HCT116 (cell line): ENCODE measurements at regions not wholly inside any gene's neighbourhood (a gene's known extent, or its start where the extent isn't known, plus 50 kb on each side); places are given as distances from the start of the nearest gene placed in this dataset.

Experiments
- EZH2phosphoT487 ChIP-seq: fragments of 200-600 bp; IDR thresholded peaks from 2 replicates; pipeline ENCODE4 v1.6.1; 2018; ENCODE audit warnings: antibody characterized with exemption, borderline replicate concordance
- YY1 ChIP-seq: IDR thresholded peaks from 2 replicates; pipeline ENCODE4 v1.6.1; 2011; ENCODE audit warnings: low read length, low read depth, moderate library complexity, mild to moderate bottlenecking; ENCODE audit not compliant: insufficient replicate concordance; ENCODE audit errors: extremely low read depth

DNA sequence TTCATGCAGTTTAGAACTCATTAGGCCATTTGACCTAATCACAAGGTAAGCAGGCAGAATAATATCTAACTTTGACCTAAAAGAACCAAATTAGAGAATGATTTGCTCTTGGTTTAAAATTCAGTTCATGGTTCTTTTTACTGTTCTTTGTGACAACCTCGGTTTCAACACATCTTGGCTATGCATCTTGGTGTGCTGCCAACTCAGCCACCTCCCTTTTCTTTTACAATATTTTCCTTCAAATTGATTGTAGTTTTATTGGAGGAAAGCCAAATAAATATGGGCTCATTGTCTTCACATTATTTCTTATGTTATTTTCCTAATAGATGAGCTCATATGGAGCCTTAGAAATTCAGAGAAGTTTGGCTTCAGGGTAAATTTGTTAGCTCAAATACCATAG lies 338.3 kb downstream of the SIPA1L2 start:
- TF ChIP-seq YY1 (no peak), EZH2phosphoT487 (no peak)
